GM12875 (cell line): ENCODE measurements at regions not wholly inside any gene's neighbourhood (a gene's known extent, or its start where the extent isn't known, plus 50 kb on each side); places are given as distances from the start of the nearest gene placed in this dataset.

ENCODE experiments used
- H3K4me3 ChIP-seq: one replicate; pipeline ENCODE4 v1.5.1; 2011; ENCODE audit warnings: low read depth, low read length, control low read depth
- TF ChIP-seq, protein P1 (sequence below): IDR thresholded peaks from 2 replicates; pipeline ENCODE4 v1.5.1; 2011; ENCODE audit warnings: low read depth, mild to moderate bottlenecking, control low read depth, inconsistent platforms, low read length, moderate library complexity, borderline replicate concordance; ENCODE audit not compliant: insufficient read depth

- no peak overlapping the region for H3K4me3 ChIP-seq
- TF ChIP-seq, protein P1, sequence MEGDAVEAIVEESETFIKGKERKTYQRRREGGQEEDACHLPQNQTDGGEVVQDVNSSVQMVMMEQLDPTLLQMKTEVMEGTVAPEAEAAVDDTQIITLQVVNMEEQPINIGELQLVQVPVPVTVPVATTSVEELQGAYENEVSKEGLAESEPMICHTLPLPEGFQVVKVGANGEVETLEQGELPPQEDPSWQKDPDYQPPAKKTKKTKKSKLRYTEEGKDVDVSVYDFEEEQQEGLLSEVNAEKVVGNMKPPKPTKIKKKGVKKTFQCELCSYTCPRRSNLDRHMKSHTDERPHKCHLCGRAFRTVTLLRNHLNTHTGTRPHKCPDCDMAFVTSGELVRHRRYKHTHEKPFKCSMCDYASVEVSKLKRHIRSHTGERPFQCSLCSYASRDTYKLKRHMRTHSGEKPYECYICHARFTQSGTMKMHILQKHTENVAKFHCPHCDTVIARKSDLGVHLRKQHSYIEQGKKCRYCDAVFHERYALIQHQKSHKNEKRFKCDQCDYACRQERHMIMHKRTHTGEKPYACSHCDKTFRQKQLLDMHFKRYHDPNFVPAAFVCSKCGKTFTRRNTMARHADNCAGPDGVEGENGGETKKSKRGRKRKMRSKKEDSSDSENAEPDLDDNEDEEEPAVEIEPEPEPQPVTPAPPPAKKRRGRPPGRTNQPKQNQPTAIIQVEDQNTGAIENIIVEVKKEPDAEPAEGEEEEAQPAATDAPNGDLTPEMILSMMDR, result no peak
Observed at GRCh38 chr13:61013796-61014195, 401.9 kb downstream of the PCDH20 start.

DNA sequence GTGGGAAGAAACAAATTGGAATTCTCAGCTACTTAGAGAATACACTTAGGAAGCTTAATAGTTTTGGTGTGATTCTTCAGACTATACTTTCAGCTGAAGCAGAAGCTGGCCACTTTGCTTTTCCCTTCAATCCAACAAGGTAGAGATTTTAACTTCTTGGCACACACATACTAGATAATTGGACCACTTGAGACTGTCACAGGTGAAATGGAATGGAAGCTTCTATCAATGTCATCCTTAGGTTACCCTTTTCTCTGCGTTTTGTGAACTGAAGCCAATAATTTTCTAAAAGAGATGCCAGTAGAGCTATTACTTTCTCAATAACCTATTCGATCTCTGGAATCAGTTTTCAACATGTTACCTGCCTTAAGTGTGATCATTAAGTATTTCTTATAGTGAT lies 405.3 kb downstream of the PCDH20 start:
- no peak overlapping the region for H3K4me3 ChIP-seq
- TF ChIP-seq, protein P1, result no peak

- no peak overlapping the region for H3K4me3 ChIP-seq
- TF ChIP-seq, protein P1, result no peak
Observed at GRCh38 chr13:61002686-61003085, 413.0 kb downstream of the PCDH20 start.

- H3K4me3 ChIP-seq, result no peak overlapping the region
- TF ChIP-seq, protein P1, result 0 out of 2 replicates have a peak, but pooled peaks have one; percentile 8
Observed at GRCh38 chr13:60990032-60990733, 425.5 kb downstream of the PCDH20 start.

DNA sequence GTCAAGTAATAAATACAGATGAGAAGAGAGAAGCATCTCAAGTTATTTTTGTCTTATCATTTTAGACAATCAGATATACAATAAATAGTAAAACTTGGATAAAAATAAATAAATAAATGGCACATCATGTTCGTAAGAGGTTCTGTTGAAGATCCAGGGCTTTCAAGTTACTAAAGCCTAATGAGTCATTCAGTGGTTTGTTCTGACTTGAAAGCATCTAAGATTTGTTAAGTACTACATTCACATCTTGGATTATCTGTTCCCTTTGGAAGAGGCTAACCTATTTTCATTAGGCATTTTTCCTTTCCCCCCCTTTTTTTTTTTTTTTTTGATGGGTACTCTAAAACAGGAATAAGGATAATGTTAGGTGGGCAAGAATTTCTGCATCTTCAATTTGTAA lies 429.3 kb downstream of the PCDH20 start:
- H3K4me3 ChIP-seq, result no peak overlapping the region
- TF ChIP-seq, protein P1, result no peak

DNA sequence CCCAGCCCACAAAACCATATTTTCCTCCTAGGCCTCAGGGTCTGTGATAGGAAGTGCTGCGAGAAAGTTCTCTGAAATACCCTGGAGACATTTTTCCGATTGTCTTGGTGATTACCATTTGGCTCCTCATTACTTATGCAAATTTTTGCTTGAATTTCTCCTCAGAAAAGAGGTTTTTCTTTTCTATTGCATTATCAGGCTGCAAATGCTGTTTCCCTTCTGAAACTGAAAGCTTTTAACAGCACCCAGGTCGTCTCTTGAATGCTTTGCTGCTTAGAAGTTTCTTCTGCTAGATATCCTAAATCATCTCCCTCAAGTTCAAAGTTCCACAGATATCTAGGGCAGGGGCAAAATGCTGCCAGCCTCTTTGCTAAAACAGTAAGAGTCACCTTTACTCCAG lies 434.2 kb downstream of the PCDH20 start:
- TF ChIP-seq, protein P1, result no peak
- H3K4me3 ChIP-seq, result no peak overlapping the region

DNA sequence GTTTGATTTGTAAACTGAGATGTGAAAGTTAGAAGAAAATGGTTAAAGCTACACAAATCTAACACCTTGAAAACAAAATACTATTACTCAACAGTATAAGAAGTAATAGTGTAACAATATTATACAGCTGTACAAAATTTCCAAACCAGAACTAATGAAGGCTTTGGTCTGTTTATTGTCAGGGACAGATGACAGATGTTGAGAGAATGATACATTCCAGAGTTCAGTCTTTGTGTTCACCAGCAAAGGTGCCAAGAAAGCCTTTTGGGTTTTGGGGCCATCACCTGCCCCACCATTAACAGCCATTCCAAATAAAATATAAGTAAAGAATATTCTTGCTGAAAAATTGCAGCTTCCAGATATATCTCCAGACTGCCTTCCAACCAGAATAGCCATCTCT lies 439.3 kb downstream of the PCDH20 start:
- TF ChIP-seq, protein P1, result no peak

More for the DNA sequence above, 439.3 kb downstream of the PCDH20 start:
- no peak overlapping the region for H3K4me3 ChIP-seq
